SK-N-SH (cell line): ENCODE measurements at regions not wholly inside any gene's neighbourhood (a gene's known extent, or its start where the extent isn't known, plus 50 kb on each side); places are given as distances from the start of the nearest gene placed in this dataset.

Source experiments
- CTCF ChIA-PET: fragments of 300-600, 350-600 bp; formaldehyde crosslinking; extraction: SDS; loops from one replicate; lab custom pipeline; 2021; lab: Yijun Ruan, JAX
- POLR2A ChIA-PET: fragments of 350-600 bp; sonication (Branson Sonifier 250); formaldehyde crosslinking; extraction: SDS; loops from one replicate; lab custom pipeline; 2020; ENCODE audit warnings: antibody characterized with exemption, inconsistent platforms; lab: Yijun Ruan, JAX
- DNase-seq: peaks from one replicate; pipeline ENCODE4 v3.0.0; 2012
- H2AFZ ChIP-seq: fragments of 200-600 bp; sonication (generic); 2 replicates; pipeline ENCODE4 v1.8.1; 2016; ENCODE audit warnings: antibody characterized with exemption, mild to moderate bottlenecking, low read depth
- H3F3A ChIP-seq: fragments of 200-600 bp; sonication (generic); replicated peaks from 2 replicates; pipeline ENCODE3; 2016; ENCODE audit warnings: antibody characterized with exemption, mild to moderate bottlenecking; ENCODE audit not compliant: insufficient read depth
- H3K27ac ChIP-seq, 2 experiments: fragments of 200-500 bp in 1 of 2; fragments of 200-600 bp in 1 of 2; sonication (Bioruptor generic) in 1 of 2; sonication (generic), shearing (Covaris generic) in 1 of 2; 2 replicates each; pipeline versions ENCODE4 v1.5.1 to v1.6.1; 2014 to 2016; ENCODE audit warnings: low read depth in 2 of 2, inconsistent platforms in 1 of 2, low read length in 1 of 2, mild to moderate bottlenecking in 1 of 2, mixed read lengths in 1 of 2
- H3K27me3 ChIP-seq: fragments of 200-600 bp; sonication (generic), shearing (Covaris generic); 2 replicates; pipeline ENCODE4 v1.6.1; 2016; ENCODE audit warnings: mixed run types; ENCODE audit not compliant: insufficient read depth
- H3K36me3 ChIP-seq, 2 experiments: fragments of 200-500 bp in 1 of 2; fragments of 200-600 bp in 1 of 2; sonication (Bioruptor generic) in 1 of 2; sonication (generic) in 1 of 2; replicated peaks in 1 of 2; 2 replicates each; pipeline versions ENCODE3 to v1.5.1; 2014 to 2016; ENCODE audit warnings: low read length in 1 of 2, mild to moderate bottlenecking in 1 of 2; ENCODE audit not compliant: insufficient read depth in 2 of 2, control insufficient read depth in 1 of 2
- H3K4me1 ChIP-seq, 2 experiments: fragments of 200-500 bp in 1 of 2; fragments of 200-600 bp in 1 of 2; sonication (Bioruptor generic) in 1 of 2; sonication (generic), shearing (Covaris generic) in 1 of 2; 2 replicates each; pipeline versions ENCODE4 v1.5.1 to v1.6.1; 2014 to 2016; ENCODE audit warnings: low read depth in 1 of 2, low read length in 1 of 2, mixed run types in 1 of 2; ENCODE audit not compliant: insufficient read depth in 2 of 2, control insufficient read depth in 1 of 2
- H3K4me2 ChIP-seq: fragments of 200-600 bp; sonication (generic), shearing (Covaris generic); 2 replicates; pipeline ENCODE4 v1.6.1; 2017; ENCODE audit warnings: mixed run types
- H3K4me3 ChIP-seq, 2 experiments: fragments of 200-500 bp in 1 of 2; fragments of 200-600 bp in 1 of 2; sonication (Bioruptor generic) in 1 of 2; sonication (generic), shearing (Covaris generic) in 1 of 2; 2 replicates each; pipeline versions ENCODE4 v1.5.1 to v1.8.1; 2014 to 2016; ENCODE audit warnings: low read depth in 2 of 2, inconsistent platforms in 1 of 2, low read length in 1 of 2, mild to moderate bottlenecking in 1 of 2, mixed read lengths in 1 of 2, moderate library complexity in 1 of 2
- H3K79me2 ChIP-seq: fragments of 200-600 bp; sonication (generic); 2 replicates; pipeline ENCODE4 v1.8.1; 2017; ENCODE audit warnings: mild to moderate bottlenecking; ENCODE audit not compliant: insufficient read depth
- H3K9ac ChIP-seq: fragments of 200-600 bp; sonication (generic); 2 replicates; pipeline ENCODE4 v1.6.1; 2017; ENCODE audit warnings: mixed run types
- H3K9me2 ChIP-seq: fragments of 200-600 bp; sonication (generic); 2 replicates; pipeline ENCODE4 v1.6.1; 2017; ENCODE audit warnings: mixed run types
- H3K9me3 ChIP-seq: fragments of 200-600 bp; sonication (generic); 2 replicates; pipeline ENCODE4 v1.6.1; 2017; ENCODE audit warnings: mixed run types, mild to moderate bottlenecking, moderate library complexity
- H4K20me1 ChIP-seq: fragments of 200-600 bp; sonication (generic); 2 replicates; pipeline ENCODE4 v1.6.1; 2017; ENCODE audit warnings: mild to moderate bottlenecking, mixed run types; ENCODE audit not compliant: insufficient read depth
- CHD2 ChIP-seq: fragments of 150-350 bp; IDR thresholded peaks from 2 replicates; pipeline ENCODE4 v1.6.1; 2018; ENCODE audit warnings: low read length; ENCODE audit not compliant: partially characterized antibody
- EP300 ChIP-seq, 2 experiments: IDR thresholded peaks; 2 replicates each; pipeline versions ENCODE4 v1.4.0 to v1.6.1; 2012; ENCODE audit warnings: borderline replicate concordance in 1 of 2, low read depth in 1 of 2, low read length in 1 of 2
- EZH2phosphoT487 ChIP-seq: fragments of 200-600 bp; sonication (generic); IDR thresholded peaks from 2 replicates; pipeline ENCODE4 v1.6.1; 2017; ENCODE audit warnings: low read depth, mixed run types, mild to moderate bottlenecking, antibody characterized with exemption, moderate library complexity, borderline replicate concordance
- FOXM1 ChIP-seq: IDR thresholded peaks from 2 replicates; pipeline ENCODE4 v1.4.0; 2012; ENCODE audit warnings: low read depth, mild to moderate bottlenecking
- GABPA ChIP-seq: IDR thresholded peaks from 2 replicates; pipeline ENCODE4 v1.4.0; 2012; ENCODE audit warnings: low read depth, mild to moderate bottlenecking
- GATA2 ChIP-seq: sonication (generic); formaldehyde crosslinking; IDR thresholded peaks from 2 replicates; pipeline ENCODE4 v1.5.0; 2020; ENCODE audit warnings: mild to moderate bottlenecking, missing genetic modification reagents
- JUND ChIP-seq: IDR thresholded peaks from 2 replicates; pipeline ENCODE4 v1.4.0; 2012
- MEF2A ChIP-seq: IDR thresholded peaks from 2 replicates; pipeline ENCODE4 v1.4.0; 2012; ENCODE audit warnings: low read depth, borderline replicate concordance
- PBX3 ChIP-seq: IDR thresholded peaks from 2 replicates; pipeline ENCODE4; 2012
- POLR2AphosphoS5 ChIP-seq: IDR thresholded peaks from 2 replicates; pipeline ENCODE4 v1.6.1; 2012; ENCODE audit warnings: low read depth, low read length
- RCOR1 ChIP-seq: fragments of 150-350 bp; IDR thresholded peaks from 2 replicates; pipeline ENCODE4 v1.6.1; 2017; ENCODE audit warnings: antibody characterized with exemption, low read length
- SIN3A ChIP-seq: IDR thresholded peaks from 2 replicates; pipeline ENCODE4 v1.6.1; 2012; ENCODE audit warnings: low read depth, mild to moderate bottlenecking, low read length, moderate library complexity, borderline replicate concordance
- SMC3 ChIP-seq: IDR thresholded peaks from 2 replicates; pipeline ENCODE4 v1.6.1; 2012; ENCODE audit warnings: low read depth, low read length, improper control_type of control experiment
- TAF1 ChIP-seq: IDR thresholded peaks from 2 replicates; pipeline ENCODE4 v1.6.1; 2012; ENCODE audit warnings: low read depth, mild to moderate bottlenecking, low read length, moderate library complexity, borderline replicate concordance
- TEAD4 ChIP-seq: IDR thresholded peaks from 2 replicates; pipeline ENCODE4 v1.4.0; 2012; ENCODE audit warnings: mild to moderate bottlenecking, borderline replicate concordance; ENCODE audit not compliant: insufficient read depth
- YY1 ChIP-seq: IDR thresholded peaks from 2 replicates; pipeline ENCODE4 v1.4.0; 2012; ENCODE audit warnings: low read depth, mild to moderate bottlenecking
- WGBS: methylation state at CpG from one replicate; pipeline ENCODE4 v1.1.6; 2017; ENCODE audit warnings: low lambda C conversion rate; 5-methylcytosine and 5-hydroxymethylcytosine counted together
- TF ChIP-seq, protein P1 (sequence below): fragments of 200-600 bp; sonication (generic); IDR thresholded peaks from 2 replicates; pipeline ENCODE4 v1.6.1; 2017; ENCODE audit warnings: antibody characterized with exemption, mild to moderate bottlenecking, moderate library complexity
- TF ChIP-seq, protein P2 (sequence below): IDR thresholded peaks from 2 replicates; pipeline ENCODE4 v1.4.0; 2012; ENCODE audit warnings: low read depth, borderline replicate concordance

GRCh38 chr5:166708291-166708690, 1583.2 kb upstream of the WWC1 start:
- WGBS = 56% methylated on average over 3 of the region's 3 CpGs
- CTCF ChIA-PET = no interaction called here

GRCh38 chr5:166709691-166710090, 1581.8 kb upstream of the WWC1 start:
- H3F3A ChIP-seq = no peaks in the 10 kb centered on the region
- ChIA-PET POLR2A (no interaction called here), CTCF (no interaction called here)
- 38% methylated on average over 1 of the region's 1 CpG for WGBS
- no peak for DNase-seq
- no peak overlapping the region; the same call in 1 of the 2 replicates for H2AFZ ChIP-seq
- H3K4me2 ChIP-seq = no peak overlapping the region
- no peak overlapping the region for H3K4me3 ChIP-seq
- H3K9me3 ChIP-seq = no peaks in the 10 kb centered on the region
- no peaks in the 10 kb centered on the region for H3K9me2 ChIP-seq
- H3K27ac ChIP-seq = no peak overlapping the region
- TF ChIP-seq RCOR1 = no peak
- TF ChIP-seq CHD2 = no peak
- no peak for TF ChIP-seq SMC3
- no peak for TF ChIP-seq MEF2A
- TF ChIP-seq EZH2phosphoT487 = no peak
- TF ChIP-seq JUND = no peak
- TF ChIP-seq TEAD4 = no peak
- no peak for TF ChIP-seq EP300 (IDR thresholded peaks at IDR 0.05; ENCODE audit: borderline replicate concordance in 1 of 2, low read depth in 1 of 2, low read length in 1 of 2)
- TF ChIP-seq GATA2 = no peak
- TF ChIP-seq GABPA = no peak
- no peak for TF ChIP-seq SIN3A
- no peaks in the 10 kb centered on the region for H3K79me2 ChIP-seq
- H3K36me3 ChIP-seq = no peaks in the 10 kb centered on the region
- H3K9ac ChIP-seq = no peak overlapping the region
- H4K20me1 ChIP-seq = no peaks in the 10 kb centered on the region
- H3K27me3 ChIP-seq = no peaks in the 10 kb centered on the region
- H3K4me1 ChIP-seq = no peaks in the 10 kb centered on the region

More at GRCh38 chr5:166708291-166708690, 1583.2 kb upstream of the WWC1 start:
- no peaks in the 10 kb centered on the region for H3K36me3 ChIP-seq
- POLR2A ChIA-PET = no interaction called here
- no peaks in the 10 kb centered on the region for H3K9me3 ChIP-seq
- no peak for TF ChIP-seq POLR2AphosphoS5
- TF ChIP-seq, all 33 proteins: peak for 0
- Histone ChIP-seq H3K27ac (no peak overlapping the region), H3K27me3 (no peaks in the 10 kb centered on the region), H4K20me1 (no peaks in the 10 kb centered on the region), H3K4me1 (no peaks in the 10 kb centered on the region), H3K4me2 (no peak overlapping the region), H3K4me3 (no peak overlapping the region), H2AFZ (no peak overlapping the region), H3F3A (no peaks in the 10 kb centered on the region), H3K9ac (no peak overlapping the region), H3K9me2 (no peaks in the 10 kb centered on the region), H3K79me2 (no peaks in the 10 kb centered on the region)
- no peak for DNase-seq

GRCh38 chr5:166710271-166710670, 1581.2 kb upstream of the WWC1 start:
- no peaks in the 10 kb centered on the region for H3K36me3 ChIP-seq
- no peak for DNase-seq
- no peaks in the 10 kb centered on the region for H4K20me1 ChIP-seq
- no peaks in the 10 kb centered on the region for H3K9me2 ChIP-seq
- no peaks in the 10 kb centered on the region for H3F3A ChIP-seq
- H3K4me3 ChIP-seq = no peak overlapping the region
- POLR2A ChIA-PET = no interaction called here
- H3K79me2 ChIP-seq = no peaks in the 10 kb centered on the region
- H3K27ac ChIP-seq = no peak overlapping the region
- H3K27me3 ChIP-seq = no peaks in the 10 kb centered on the region
- no peak overlapping the region for H3K9ac ChIP-seq
- WGBS = 10% methylated on average over 2 of the region's 2 CpGs
- CTCF ChIA-PET = interaction anchor here (1.4 kb wide), 1 partner anchor 8 kb away, joined by 3 read pairs; no protein-coding TSS in a partner anchor
- no peak overlapping the region for H3K4me2 ChIP-seq
- H3K9me3 ChIP-seq = no peaks in the 10 kb centered on the region
- H2AFZ ChIP-seq = no peak overlapping the region; the same call in 1 of the 2 replicates
- no peaks in the 10 kb centered on the region for H3K4me1 ChIP-seq
- TF ChIP-seq YY1 (no peak), JUND (no peak), FOXM1 (no peak), SIN3A (no peak), TAF1 (no peak), PBX3 (no peak), RCOR1 (no peak), TEAD4 (no peak)
- TF ChIP-seq, protein P1, sequence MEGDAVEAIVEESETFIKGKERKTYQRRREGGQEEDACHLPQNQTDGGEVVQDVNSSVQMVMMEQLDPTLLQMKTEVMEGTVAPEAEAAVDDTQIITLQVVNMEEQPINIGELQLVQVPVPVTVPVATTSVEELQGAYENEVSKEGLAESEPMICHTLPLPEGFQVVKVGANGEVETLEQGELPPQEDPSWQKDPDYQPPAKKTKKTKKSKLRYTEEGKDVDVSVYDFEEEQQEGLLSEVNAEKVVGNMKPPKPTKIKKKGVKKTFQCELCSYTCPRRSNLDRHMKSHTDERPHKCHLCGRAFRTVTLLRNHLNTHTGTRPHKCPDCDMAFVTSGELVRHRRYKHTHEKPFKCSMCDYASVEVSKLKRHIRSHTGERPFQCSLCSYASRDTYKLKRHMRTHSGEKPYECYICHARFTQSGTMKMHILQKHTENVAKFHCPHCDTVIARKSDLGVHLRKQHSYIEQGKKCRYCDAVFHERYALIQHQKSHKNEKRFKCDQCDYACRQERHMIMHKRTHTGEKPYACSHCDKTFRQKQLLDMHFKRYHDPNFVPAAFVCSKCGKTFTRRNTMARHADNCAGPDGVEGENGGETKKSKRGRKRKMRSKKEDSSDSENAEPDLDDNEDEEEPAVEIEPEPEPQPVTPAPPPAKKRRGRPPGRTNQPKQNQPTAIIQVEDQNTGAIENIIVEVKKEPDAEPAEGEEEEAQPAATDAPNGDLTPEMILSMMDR = no peak
- TF ChIP-seq, protein P2, sequence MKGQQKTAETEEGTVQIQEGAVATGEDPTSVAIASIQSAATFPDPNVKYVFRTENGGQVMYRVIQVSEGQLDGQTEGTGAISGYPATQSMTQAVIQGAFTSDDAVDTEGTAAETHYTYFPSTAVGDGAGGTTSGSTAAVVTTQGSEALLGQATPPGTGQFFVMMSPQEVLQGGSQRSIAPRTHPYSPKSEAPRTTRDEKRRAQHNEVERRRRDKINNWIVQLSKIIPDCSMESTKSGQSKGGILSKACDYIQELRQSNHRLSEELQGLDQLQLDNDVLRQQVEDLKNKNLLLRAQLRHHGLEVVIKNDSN = no peak
